NCI-H82 treated with DMSO at 0.1 percent for 48 hours (cell line): ENCODE measurements at regions not wholly inside any gene's neighbourhood (a gene's known extent, or its start where the extent isn't known, plus 50 kb on each side); places are given as distances from the start of the nearest gene placed in this dataset.
"Not testable (repeated sequence)": the region's sequence is repeated elsewhere in the genome, so short reads cannot be mapped to it uniquely, and the experiment has no call there.

Experiments
- DNase-seq: peaks from one replicate; lab custom pipeline; 2025; ENCODE audit not compliant: unreplicated experiment; lab: John Stamatoyannopoulos, UW

GRCh38 chr6:93183531-93183972 is 235.8 kb downstream of the EPHA7 start:
- DNase-seq, result peak; percentile 89

- no peak for DNase-seq
Measured at GRCh38 chr6:93182938-93183479, 236.3 kb downstream of the EPHA7 start.

DNA sequence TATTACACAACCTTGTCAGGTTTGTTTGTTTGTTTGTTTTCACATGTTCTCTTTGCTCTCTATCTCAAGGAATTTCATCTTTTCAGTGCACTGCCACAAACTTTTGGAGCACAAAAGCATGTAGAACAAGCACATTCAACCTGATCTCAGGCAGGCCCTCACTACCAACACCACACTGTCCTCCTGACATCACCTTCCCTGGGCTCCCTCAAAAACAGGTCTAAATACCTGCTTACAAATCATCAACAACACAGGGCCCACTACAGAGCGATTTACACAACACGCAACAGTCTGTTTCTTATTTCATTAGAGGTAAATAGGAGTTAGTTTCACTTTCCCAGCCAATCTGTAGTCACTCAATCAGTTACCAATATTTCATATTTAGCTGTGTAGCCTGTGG is 241.4 kb downstream of the EPHA7 start:
- no peak for DNase-seq

GRCh38 chr6:93177438-93177837 is 241.9 kb downstream of the EPHA7 start:
- no peak for DNase-seq

DNA sequence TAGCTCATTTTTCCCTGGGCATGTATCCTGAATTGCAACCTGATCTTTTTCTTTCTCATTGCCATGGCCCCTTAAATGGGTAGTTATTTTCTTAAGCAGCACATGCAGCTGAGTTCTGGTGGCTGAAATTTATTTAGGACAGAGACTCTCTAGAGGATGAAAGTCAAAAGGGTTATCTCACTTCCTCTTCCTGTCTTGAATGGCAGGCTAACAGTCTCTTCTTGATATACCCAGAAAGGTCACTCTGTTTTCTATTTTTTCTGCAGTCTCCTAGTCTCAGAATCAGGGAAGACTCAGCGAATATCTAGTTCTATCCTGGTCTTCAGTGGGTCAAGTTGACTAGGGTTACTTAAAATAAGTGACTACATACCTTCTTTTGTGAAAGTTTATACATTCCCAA is 243.3 kb downstream of the EPHA7 start:
- no peak for DNase-seq

DNA sequence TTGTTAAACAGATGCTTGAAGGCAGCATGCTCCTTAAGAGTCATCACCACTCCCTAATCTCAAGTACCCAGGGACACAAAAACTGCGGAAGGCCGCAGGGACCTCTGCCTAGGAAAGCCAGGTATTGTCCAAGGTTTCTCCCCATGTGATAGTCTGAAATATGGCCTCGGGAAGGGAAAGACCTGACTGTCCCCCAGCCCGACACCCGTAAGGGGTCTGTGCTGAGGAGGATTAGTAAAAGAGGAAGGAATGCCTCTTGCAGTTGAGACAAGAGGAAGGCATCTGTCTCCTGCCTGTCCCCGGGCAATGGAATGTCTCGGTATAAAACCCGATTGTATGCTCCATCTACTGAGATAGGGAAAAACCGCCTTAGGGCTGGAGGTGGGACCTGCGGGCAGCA is 245.8 kb downstream of the EPHA7 start:
- DNase-seq, result not testable (repeated sequence)

GRCh38 chr6:93165850-93166430 is 253.4 kb downstream of the EPHA7 start:
- DNase-seq, result no peak

- no peak for DNase-seq
Measured at GRCh38 chr6:93164781-93165180, 254.6 kb downstream of the EPHA7 start.

- no peak for DNase-seq
Measured at GRCh38 chr6:93163146-93163545, 256.2 kb downstream of the EPHA7 start.

DNA sequence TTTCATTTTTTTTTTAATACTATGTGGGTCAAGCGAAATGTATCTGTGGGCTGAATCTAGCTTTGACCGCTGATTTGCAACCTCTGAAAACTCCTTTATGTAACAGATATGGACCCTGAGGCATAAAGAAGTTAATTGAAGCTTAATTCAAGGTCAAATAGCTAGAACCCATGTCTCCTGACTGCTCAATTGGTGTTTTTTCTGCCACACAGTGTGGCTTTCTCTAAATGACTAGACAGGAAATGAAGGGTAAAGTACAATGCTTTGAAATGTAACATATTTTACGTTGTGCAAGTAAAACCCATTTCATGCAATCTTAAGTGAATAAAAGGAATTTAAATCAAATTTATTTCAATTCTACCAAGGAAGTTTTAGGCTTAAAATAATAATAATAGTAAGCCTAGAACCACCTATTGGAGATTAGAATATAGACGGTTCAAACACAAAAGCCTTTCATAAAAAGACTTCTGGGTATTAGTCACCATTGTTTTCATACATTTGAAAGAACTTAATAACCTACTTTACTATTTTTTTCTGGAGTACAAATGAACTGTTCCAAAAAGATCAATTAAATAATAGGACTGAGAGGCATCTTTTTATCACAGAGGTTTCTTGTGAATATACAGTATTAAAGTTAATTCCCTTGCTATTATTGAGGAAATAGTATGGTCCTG is 279.8 kb downstream of the EPHA7 start:
- DNase-seq, result no peak

DNA sequence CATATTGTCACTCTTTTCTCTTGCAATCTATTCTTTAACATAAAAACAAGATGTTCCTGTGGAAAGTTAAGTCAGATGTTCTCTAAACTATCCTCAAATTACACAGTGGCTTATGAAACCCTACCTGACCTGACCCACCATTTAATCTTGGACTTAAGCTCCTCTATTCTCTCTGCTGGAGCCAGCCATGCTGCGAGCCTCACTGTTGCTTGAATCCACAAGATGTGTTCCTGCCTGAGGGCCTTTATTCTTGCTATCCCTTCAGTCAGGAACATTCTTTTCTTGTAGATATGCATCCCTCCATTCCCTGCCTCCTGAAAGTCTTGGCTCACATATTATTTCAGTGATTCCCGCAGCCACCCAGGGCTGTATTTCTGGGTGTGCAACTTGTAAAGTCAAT is 283.2 kb downstream of the EPHA7 start:
- peak; percentile 18 for DNase-seq

- no peak for DNase-seq
Measured at GRCh38 chr6:93124006-93124632, 295.2 kb downstream of the EPHA7 start.

- no peak for DNase-seq
Measured at GRCh38 chr6:93123585-93123984, 295.8 kb downstream of the EPHA7 start.

DNA sequence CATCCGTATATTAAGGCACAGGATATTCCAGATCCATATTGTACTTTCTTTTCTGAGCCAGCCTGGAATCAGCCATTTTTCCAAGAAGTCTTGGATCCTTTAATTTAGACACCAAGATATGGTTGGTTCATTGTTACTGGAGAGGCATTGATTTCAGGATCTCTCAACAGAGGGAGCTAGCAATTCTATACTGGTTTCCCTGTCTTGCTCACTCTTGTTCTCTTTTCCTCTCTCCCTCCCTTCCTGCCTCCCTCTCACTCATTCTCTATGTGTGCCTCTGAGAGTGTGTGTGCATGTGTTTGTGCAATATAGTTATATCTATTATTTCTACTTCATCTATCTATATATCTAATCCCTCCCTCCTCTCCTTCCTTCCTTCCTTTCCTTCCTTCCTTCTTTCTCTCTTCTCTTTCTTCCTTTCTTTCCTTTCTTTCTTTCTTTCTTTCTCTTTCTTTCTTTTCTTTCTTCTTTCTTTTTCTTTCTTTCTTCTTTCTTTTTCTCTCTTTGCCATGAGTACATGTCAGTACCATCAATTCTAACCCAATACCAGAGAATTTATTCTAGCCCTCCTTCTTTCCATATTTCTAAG is 299.1 kb downstream of the EPHA7 start:
- DNase-seq, result no peak

DNA sequence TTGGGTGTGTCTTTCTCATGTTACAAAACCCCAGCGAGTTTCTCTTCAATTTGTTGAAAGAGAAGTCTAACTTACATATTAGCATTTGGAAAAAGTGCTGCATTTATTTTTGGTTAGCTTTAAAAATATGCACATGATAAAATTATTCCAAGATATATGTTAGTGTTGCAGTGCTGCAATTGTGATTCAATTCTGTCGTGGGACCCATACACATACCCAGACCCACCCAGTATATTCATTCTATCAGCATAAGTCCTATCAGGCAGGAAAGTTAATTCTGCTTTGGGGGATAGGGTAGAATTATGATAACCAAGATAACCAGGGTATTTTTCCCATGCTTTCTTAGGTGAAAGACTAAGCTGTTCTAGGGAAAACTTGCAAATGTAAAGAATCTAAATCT is 313.5 kb downstream of the EPHA7 start:
- DNase-seq, result no peak

DNA sequence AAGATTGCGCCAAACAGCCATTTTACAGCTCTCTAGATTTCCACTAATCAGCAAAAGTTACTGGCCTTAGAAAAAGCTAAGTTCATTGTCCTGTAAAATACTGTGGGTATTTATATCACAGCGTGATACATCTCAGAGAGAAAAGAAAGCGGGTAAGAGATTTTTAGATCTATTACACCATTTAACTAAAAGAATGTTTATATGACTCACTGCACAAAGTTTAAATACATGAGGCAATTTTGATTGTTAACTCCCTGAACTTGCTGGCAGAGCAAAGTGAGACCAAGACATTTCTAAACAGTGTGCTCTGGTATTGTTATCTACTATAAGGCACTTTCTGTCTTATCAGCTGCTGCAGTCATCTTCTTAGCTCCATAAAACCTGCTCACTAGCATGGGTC is 314.3 kb downstream of the EPHA7 start:
- no peak for DNase-seq

DNA sequence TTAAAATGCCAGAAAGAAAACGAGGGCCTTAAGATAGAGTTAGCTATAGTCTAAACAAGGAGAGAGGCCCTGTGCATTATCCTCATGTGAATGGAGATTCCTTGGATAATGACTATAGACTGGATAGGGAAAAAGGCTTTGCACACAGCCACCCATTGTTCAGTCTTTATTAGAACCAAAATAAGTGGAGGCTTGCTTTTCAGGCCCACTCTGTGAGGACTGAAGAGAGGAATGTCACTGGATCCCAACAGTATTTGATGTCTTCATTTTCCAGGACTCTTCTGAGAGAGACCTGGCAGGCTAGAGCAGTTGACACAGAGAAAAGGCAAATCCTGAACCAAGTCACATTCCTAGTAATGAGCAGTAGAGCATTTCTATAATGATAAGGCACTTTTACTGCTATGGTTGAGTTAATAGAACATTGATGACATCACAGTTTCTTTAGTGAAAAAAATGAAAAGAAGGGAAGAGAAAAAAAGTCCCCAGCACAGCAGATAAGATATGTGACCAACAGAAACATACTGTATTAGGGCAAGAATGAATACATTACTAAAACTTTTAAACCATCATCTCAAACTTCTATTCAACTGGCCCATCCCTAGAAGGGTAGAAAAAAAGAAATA is 315.1 kb downstream of the EPHA7 start:
- no peak for DNase-seq

- DNase-seq, result no peak
Measured at GRCh38 chr6:93088621-93089501, 330.5 kb downstream of the EPHA7 start.

DNA sequence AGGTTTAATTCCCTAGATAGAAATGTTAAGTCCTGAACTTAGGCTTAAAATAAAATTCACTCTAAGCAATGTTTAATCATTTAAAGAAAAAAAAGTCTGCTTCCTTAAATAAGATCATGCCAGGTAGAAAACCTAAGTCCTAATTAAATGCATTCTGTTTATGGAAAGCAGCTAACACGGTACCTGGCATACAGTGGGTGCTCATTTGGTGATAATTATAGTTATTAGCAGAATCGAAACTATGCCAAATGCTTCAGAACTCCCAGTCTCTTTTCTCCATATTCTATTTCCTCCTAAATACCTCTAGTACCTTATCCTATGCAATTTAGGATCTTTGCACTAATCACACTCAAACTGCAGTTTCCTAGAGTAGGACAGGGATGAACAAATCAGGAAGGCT is 331.8 kb downstream of the EPHA7 start:
- DNase-seq, result no peak

GRCh38 chr6:93086351-93086750 is 333.0 kb downstream of the EPHA7 start:
- no peak for DNase-seq
